PC-9 (cell line): ENCODE measurements at regions not wholly inside any gene's neighbourhood (a gene's known extent, or its start where the extent isn't known, plus 50 kb on each side); places are given as distances from the start of the nearest gene placed in this dataset.

Source experiments
- BruUV-seq: library from RNA; stranded (reverse); fragments of 400-500 nt; replicated peaks from 2 replicates; lab custom pipeline; 2021; lab: Mats Ljungman, UMichigan
- CTCF ChIA-PET: fragments of 300-600 bp; sonication (Branson Sonifier 250); formaldehyde crosslinking; loops from one replicate; lab custom pipeline; 2022; ENCODE audit warnings: antibody characterized with exemption; lab: Charles Lee
- POLR2A ChIA-PET: fragments of 300-600 bp; sonication (Branson Sonifier 250); formaldehyde crosslinking; loops from one replicate; lab custom pipeline; 2022; ENCODE audit warnings: antibody characterized with exemption; ENCODE audit not compliant: unreplicated experiment; lab: Charles Lee
- DNase-seq, 2 experiments: peaks; one replicate each; pipeline versions ENCODE4 v3.0.0 to v3.0.0-alpha.2; 2015 to 2022; ENCODE audit warnings: mixed read lengths in 1 of 2
- H2AFZ ChIP-seq: fragments of 200-600 bp; sonication (generic); 2 replicates; pipeline ENCODE4 v1.8.1; 2017; ENCODE audit warnings: antibody characterized with exemption
- H3F3A ChIP-seq: fragments of 200-600 bp; sonication (generic); 2 replicates; pipeline ENCODE4 v1.8.1; 2017; ENCODE audit warnings: antibody characterized with exemption, mild to moderate bottlenecking, low read depth; ENCODE audit not compliant: insufficient read depth
- H3K27ac ChIP-seq: fragments of 200-600 bp; sonication (generic); 2 replicates; pipeline ENCODE4 v1.6.1; 2016; ENCODE audit warnings: mixed run types
- H3K27me3 ChIP-seq: fragments of 200-600 bp; sonication (generic); 2 replicates; pipeline ENCODE4 v1.6.1; 2016; ENCODE audit warnings: low read depth, mixed run types; ENCODE audit not compliant: insufficient read depth
- H3K36me3 ChIP-seq: fragments of 200-600 bp; sonication (generic); 2 replicates; pipeline ENCODE4 v1.6.1; 2016; ENCODE audit warnings: low read depth, mixed run types
- H3K4me1 ChIP-seq: fragments of 200-600 bp; sonication (generic); replicated peaks from 2 replicates; pipeline ENCODE4 v1.6.1; 2016; ENCODE audit warnings: mixed run types; ENCODE audit not compliant: insufficient read depth
- H3K4me2 ChIP-seq: fragments of 200-600 bp; sonication (generic); 2 replicates; pipeline ENCODE4 v1.6.1; 2017; ENCODE audit warnings: mixed run types
- H3K4me3 ChIP-seq: fragments of 200-600 bp; sonication (generic); 2 replicates; pipeline ENCODE4 v1.6.1; 2016; ENCODE audit warnings: mixed run types
- H3K79me2 ChIP-seq: fragments of 200-600 bp; sonication (generic); 2 replicates; pipeline ENCODE4 v1.6.1; 2017; ENCODE audit warnings: low read depth, mixed run types
- H3K9me2 ChIP-seq: fragments of 200-600 bp; sonication (generic); 2 replicates; pipeline ENCODE4 v1.8.1; 2017; ENCODE audit warnings: mild to moderate bottlenecking; ENCODE audit not compliant: insufficient read depth
- H3K9me3 ChIP-seq: fragments of 200-600 bp; sonication (generic); 2 replicates; pipeline ENCODE4 v1.8.1; 2016; ENCODE audit warnings: low read depth; ENCODE audit not compliant: insufficient read depth
- H4K20me1 ChIP-seq: fragments of 200-600 bp; sonication (generic); 2 replicates; pipeline ENCODE4 v1.8.1; 2017; ENCODE audit not compliant: insufficient read depth
- EZH2 ChIP-seq: fragments of 200-600 bp; sonication (generic); IDR thresholded peaks from 2 replicates; pipeline ENCODE4 v1.8.0; 2017; ENCODE audit warnings: antibody characterized with exemption, low read depth
- intact Hi-C: fragments of 100-400 bp; cut with micrococcal nuclease; formaldehyde crosslinking; loops from one replicate; pipeline ENCODE4 v1.10.0; 2022; ENCODE audit not compliant: unreplicated experiment
- TF ChIP-seq, protein P1 (sequence below): fragments of 200-600 bp; sonication (generic); conservative IDR thresholded peaks from 2 replicates; pipeline ENCODE4 v1.6.1; 2017; ENCODE audit warnings: mixed run types, antibody characterized with exemption, mild to moderate bottlenecking, moderate library complexity

DNA sequence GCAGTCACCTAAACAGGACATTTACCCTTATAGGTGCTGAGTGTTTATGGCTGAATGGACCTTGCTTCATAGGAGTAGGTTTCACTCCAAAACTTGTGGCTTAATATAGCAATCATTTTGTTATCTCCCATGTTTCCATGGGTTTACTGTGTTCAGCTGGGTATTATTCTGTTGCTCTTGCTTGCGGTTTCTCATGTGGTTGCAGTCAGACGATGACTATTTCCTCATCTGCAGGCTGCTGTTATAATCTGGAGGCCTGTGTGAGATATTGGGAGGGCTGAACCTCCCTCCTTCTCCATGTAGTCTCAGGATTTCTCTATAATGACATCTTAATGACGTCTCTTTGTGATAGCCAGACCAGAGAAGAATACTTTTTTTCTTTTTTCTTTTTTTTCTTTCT lies 98.1 kb downstream of the ZPLD1 start:
- POLR2A ChIA-PET, result no interaction called here
- BruUV-seq, result no TSS peak
- H3K36me3 ChIP-seq, result no peaks in the 10 kb centered on the region
- no peak overlapping the region for H3K4me3 ChIP-seq
- peaks cover 28% of the 10 kb centered on the region for H3K4me1 ChIP-seq
- H3K4me2 ChIP-seq, result no peak overlapping the region
- no peak overlapping the region for H2AFZ ChIP-seq
- no peaks in the 10 kb centered on the region for H3K9me2 ChIP-seq
- TF ChIP-seq, protein P1, sequence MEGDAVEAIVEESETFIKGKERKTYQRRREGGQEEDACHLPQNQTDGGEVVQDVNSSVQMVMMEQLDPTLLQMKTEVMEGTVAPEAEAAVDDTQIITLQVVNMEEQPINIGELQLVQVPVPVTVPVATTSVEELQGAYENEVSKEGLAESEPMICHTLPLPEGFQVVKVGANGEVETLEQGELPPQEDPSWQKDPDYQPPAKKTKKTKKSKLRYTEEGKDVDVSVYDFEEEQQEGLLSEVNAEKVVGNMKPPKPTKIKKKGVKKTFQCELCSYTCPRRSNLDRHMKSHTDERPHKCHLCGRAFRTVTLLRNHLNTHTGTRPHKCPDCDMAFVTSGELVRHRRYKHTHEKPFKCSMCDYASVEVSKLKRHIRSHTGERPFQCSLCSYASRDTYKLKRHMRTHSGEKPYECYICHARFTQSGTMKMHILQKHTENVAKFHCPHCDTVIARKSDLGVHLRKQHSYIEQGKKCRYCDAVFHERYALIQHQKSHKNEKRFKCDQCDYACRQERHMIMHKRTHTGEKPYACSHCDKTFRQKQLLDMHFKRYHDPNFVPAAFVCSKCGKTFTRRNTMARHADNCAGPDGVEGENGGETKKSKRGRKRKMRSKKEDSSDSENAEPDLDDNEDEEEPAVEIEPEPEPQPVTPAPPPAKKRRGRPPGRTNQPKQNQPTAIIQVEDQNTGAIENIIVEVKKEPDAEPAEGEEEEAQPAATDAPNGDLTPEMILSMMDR, result no peak
- no peak for TF ChIP-seq EZH2
- no peak overlapping the region for H3K27ac ChIP-seq
- H3K27me3 ChIP-seq, result no peaks in the 10 kb centered on the region
- intact Hi-C loops, result loop anchor here (5.0 to 10.0 kb wide), 3 partner anchors 131 to 831 kb away; no protein-coding TSS in a partner anchor
- peaks cover 12% of the 10 kb centered on the region; the same call in 1 of the 2 replicates for H3F3A ChIP-seq
- H3K9me3 ChIP-seq, result peaks cover 18% of the 10 kb centered on the region; the same call in 1 of the 2 replicates
- no peak for DNase-seq
- no peaks in the 10 kb centered on the region for H4K20me1 ChIP-seq
- no peaks in the 10 kb centered on the region for H3K79me2 ChIP-seq
- CTCF ChIA-PET, result interaction anchor here (2.6 kb wide), 1 partner anchor 304 kb away, joined by 8 read pairs; no protein-coding TSS in a partner anchor

DNA sequence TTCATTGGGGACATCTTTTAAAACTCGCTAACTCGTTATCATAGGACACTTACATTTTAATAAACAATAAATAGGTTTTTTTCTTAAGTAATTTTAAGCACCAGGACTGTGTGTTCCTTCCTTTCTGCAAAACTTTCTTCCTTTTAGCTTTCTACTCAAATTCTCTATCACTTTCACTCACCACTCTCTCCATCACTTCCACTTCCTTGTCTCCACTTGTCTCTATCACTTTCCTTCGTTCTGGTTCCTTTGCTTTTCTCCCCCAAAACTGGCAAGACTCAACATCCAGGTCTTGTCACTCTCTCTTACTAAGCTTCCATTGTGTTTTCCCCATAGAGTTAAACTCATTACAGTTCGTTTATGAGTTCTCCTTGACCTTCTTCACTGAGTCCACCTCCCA lies 99.0 kb downstream of the ZPLD1 start:
- peaks cover 12% of the 10 kb centered on the region; the same call in 1 of the 2 replicates for H3F3A ChIP-seq
- H3K9me3 ChIP-seq, result peaks cover 18% of the 10 kb centered on the region; the same call in 1 of the 2 replicates
- CTCF ChIA-PET, result interaction anchor here (2.6 kb wide), 1 partner anchor 305 kb away, joined by 8 read pairs; no protein-coding TSS in a partner anchor
- H2AFZ ChIP-seq, result peak overlapping the region; percentile 31; the same call in 1 of the 2 replicates
- no peak overlapping the region for H3K4me3 ChIP-seq
- intact Hi-C loops, result loop anchor here (5.0 to 10.0 kb wide), 3 partner anchors 131 to 831 kb away; no protein-coding TSS in a partner anchor
- no TSS peak for BruUV-seq
- H3K27me3 ChIP-seq, result no peaks in the 10 kb centered on the region
- POLR2A ChIA-PET, result no interaction called here
- H4K20me1 ChIP-seq, result no peaks in the 10 kb centered on the region
- H3K4me2 ChIP-seq, result no peak overlapping the region
- H3K79me2 ChIP-seq, result no peaks in the 10 kb centered on the region
- H3K9me2 ChIP-seq, result no peaks in the 10 kb centered on the region
- TF ChIP-seq EZH2, result no peak
- TF ChIP-seq, protein P1, result no peak
- DNase-seq, result no peak
- peaks cover 26% of the 10 kb centered on the region for H3K4me1 ChIP-seq
- no peaks in the 10 kb centered on the region for H3K36me3 ChIP-seq
- no peak overlapping the region for H3K27ac ChIP-seq

DNA sequence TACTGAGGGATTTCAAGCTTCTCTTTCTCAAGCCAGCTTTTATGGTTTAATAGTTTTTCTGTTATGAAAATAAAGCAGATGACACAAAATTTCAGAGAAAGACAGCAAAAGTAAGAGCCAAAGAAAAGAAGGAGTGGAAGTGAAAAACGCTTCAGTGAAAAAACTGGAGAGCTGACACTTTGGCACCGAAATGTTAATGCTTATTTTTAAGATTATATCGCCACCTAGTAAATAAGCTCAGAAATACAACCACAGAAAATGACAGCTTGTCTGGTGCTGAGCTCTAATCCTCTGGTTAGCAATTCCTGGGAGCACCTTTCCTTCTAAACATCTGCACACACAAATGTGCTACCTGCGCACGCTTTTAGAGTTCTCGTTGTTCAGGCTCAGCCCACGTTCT lies 101.6 kb downstream of the ZPLD1 start:
- TF ChIP-seq, protein P1, result peak; percentile 78
- no peak for TF ChIP-seq EZH2
- Histone ChIP-seq H3K9me2 (no peaks in the 10 kb centered on the region), H3K27me3 (no peaks in the 10 kb centered on the region), H3K9me3 (peaks cover 6% of the 10 kb centered on the region; the same call in 1 of the 2 replicates), H3K4me3 (no peak overlapping the region; the same call in 1 of the 2 replicates), H4K20me1 (no peaks in the 10 kb centered on the region), H3K4me1 (peaks cover 9% of the 10 kb centered on the region; the same call in 1 of the 2 replicates), H3K79me2 (no peaks in the 10 kb centered on the region), H3K36me3 (no peaks in the 10 kb centered on the region), H3F3A (0 out of 2 replicates have a peak, but pooled peaks cover under 1% of the 10 kb centered on the region), H3K4me2 (peak overlapping the region; percentile 50), H3K27ac (no peak overlapping the region), H2AFZ (peak overlapping the region; percentile 45; the same call in 1 of the 2 replicates)
- intact Hi-C loops, result loop anchor here (1.0 to 10.0 kb wide), 5 partner anchors 70 to 727 kb away; no protein-coding TSS in a partner anchor
- ChIA-PET POLR2A (interaction anchor here (0.6 to 1.1 kb wide), 3 partner anchors 12 to 307 kb away, joined by 3 to 10 read pairs (median 3); no protein-coding TSS in a partner anchor), CTCF (interaction anchor here (0.8 to 3.5 kb wide), 11 partner anchors 69 to 734 kb away, joined by 3 to 103 read pairs (median 5); no protein-coding TSS in a partner anchor)
- peak in 1 of 2 experiments; percentile 50 for DNase-seq
- BruUV-seq, result no TSS peak
